OCI-LY3 (cell line): ENCODE measurements at regions not wholly inside any gene's neighbourhood (a gene's known extent, or its start where the extent isn't known, plus 50 kb on each side); places are given as distances from the start of the nearest gene placed in this dataset.

Source experiments
- EZH2phosphoT487 ChIP-seq: fragments of 200-600 bp; shearing (Covaris generic); IDR thresholded peaks from 2 replicates; pipeline ENCODE4 v1.6.1; 2018; ENCODE audit warnings: antibody characterized with exemption, mixed run types, low read depth
- TF ChIP-seq, protein P1 (sequence below): fragments of 200-600, 300-600 bp; sonication (generic); IDR thresholded peaks from 2 replicates; pipeline ENCODE4 v1.5.1; 2014; ENCODE audit warnings: antibody characterized with exemption, low read length, low read depth

DNA sequence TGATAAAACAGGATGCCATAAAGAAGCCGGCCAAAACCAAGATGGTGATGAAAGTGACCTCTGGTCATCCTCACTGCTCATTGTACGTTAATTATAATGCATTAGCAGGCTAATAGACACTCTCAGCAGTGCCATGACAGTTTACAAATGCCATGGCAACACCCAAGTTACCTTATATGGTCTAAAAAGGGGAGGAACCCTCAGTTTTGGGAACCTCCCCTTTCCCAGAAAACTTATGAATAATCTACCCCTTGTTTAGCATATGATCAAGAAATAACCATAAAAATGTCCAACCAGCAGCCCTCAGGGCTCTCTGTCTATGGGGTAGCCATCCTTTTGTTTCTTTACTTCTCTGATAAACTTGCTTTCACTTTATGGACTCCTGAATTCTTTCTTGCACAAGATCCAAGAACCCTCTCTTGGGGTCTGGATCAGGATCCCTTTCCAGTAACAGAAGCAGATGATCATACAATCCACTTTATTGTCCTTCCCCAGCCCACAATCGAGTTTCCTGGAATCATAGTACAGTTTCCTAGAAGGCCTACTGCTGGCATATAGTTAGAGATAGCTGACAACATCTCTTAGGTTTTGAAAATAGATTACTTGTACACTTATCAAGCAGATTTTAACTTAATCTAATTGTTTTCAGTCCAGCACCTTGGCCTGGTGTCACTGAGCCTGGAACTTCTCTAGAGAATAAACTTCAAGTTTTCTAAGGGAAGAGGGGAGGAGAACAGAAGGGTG is 266.7 kb upstream of the HMGA2 start:
- TF ChIP-seq, protein P1, sequence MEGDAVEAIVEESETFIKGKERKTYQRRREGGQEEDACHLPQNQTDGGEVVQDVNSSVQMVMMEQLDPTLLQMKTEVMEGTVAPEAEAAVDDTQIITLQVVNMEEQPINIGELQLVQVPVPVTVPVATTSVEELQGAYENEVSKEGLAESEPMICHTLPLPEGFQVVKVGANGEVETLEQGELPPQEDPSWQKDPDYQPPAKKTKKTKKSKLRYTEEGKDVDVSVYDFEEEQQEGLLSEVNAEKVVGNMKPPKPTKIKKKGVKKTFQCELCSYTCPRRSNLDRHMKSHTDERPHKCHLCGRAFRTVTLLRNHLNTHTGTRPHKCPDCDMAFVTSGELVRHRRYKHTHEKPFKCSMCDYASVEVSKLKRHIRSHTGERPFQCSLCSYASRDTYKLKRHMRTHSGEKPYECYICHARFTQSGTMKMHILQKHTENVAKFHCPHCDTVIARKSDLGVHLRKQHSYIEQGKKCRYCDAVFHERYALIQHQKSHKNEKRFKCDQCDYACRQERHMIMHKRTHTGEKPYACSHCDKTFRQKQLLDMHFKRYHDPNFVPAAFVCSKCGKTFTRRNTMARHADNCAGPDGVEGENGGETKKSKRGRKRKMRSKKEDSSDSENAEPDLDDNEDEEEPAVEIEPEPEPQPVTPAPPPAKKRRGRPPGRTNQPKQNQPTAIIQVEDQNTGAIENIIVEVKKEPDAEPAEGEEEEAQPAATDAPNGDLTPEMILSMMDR: no peak
- TF ChIP-seq EZH2phosphoT487: no peak
